Neural cell (in vitro differentiated cells): ENCODE measurements at regions not wholly inside any gene's neighbourhood (a gene's known extent, or its start where the extent isn't known, plus 50 kb on each side); places are given as distances from the start of the nearest gene placed in this dataset.

Source experiments
- EP300 ChIP-seq: fragments of 450-650 bp; conservative IDR thresholded peaks from 2 replicates; pipeline ENCODE4 v1.6.1; 2014; ENCODE audit warnings: antibody characterized with exemption, mild to moderate bottlenecking, moderate library complexity; ENCODE audit not compliant: poor library complexity, severe bottlenecking
- EZH2 ChIP-seq: fragments of 200-600, 300-800 bp; shearing (Covaris generic), sonication (generic); IDR thresholded peaks from 2 replicates; pipeline ENCODE4 v1.6.1; 2014; ENCODE audit warnings: antibody characterized with exemption, low read length, borderline replicate concordance, mild to moderate bottlenecking; ENCODE audit not compliant: insufficient read depth, poor library complexity, severe bottlenecking
- MXI1 ChIP-seq: fragments of 450-650 bp; conservative IDR thresholded peaks from 2 replicates; pipeline ENCODE4 v1.6.1; 2014; ENCODE audit warnings: antibody characterized with exemption, mild to moderate bottlenecking; ENCODE audit not compliant: poor library complexity, severe bottlenecking
- POLR2AphosphoS5 ChIP-seq: IDR thresholded peaks from 2 replicates; pipeline ENCODE4 v1.6.1; 2012
- RAD21 ChIP-seq: fragments of 450-650 bp; conservative IDR thresholded peaks from 2 replicates; pipeline ENCODE4 v1.6.1; 2014; ENCODE audit warnings: antibody characterized with exemption, mild to moderate bottlenecking, moderate library complexity
- SMC3 ChIP-seq: fragments of 450-650 bp; conservative IDR thresholded peaks from 2 replicates; pipeline ENCODE4 v1.6.1; 2014; ENCODE audit warnings: antibody characterized with exemption, mild to moderate bottlenecking, moderate library complexity; ENCODE audit not compliant: poor library complexity
- TAF1 ChIP-seq: IDR thresholded peaks from 2 replicates; pipeline ENCODE4 v1.6.1; 2012; ENCODE audit warnings: low read depth
- TF ChIP-seq, protein P1 (sequence below): fragments of 450-650 bp; IDR thresholded peaks from 2 replicates; pipeline ENCODE4 v1.5.1; 2014; ENCODE audit warnings: antibody characterized with exemption, mild to moderate bottlenecking, moderate library complexity; ENCODE audit not compliant: poor library complexity, severe bottlenecking
- TF ChIP-seq, protein P2 (sequence below): IDR thresholded peaks from 2 replicates; pipeline ENCODE4 v1.6.1; 2012; ENCODE audit warnings: borderline replicate concordance

DNA sequence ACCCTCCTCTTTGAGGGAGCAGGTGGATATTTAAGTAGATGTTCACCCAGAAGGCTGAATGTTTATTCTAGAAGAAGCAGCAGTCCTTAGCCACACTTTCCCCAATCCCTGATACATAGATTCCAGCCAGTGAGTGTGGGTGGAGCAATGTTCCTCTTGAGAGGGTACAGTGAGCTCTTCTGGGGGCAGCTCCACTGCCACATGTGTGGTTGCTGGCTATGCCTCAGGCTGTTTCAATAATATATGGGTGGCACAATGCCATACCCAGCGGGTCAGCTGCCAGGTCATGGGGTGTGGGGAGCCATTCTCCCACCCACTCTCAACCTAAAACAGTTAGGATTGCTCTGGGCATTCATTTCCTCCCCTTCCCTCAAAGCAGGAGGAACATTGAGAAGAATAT lies 61.6 kb upstream of the DAB2 start:
- TF ChIP-seq, protein P1, sequence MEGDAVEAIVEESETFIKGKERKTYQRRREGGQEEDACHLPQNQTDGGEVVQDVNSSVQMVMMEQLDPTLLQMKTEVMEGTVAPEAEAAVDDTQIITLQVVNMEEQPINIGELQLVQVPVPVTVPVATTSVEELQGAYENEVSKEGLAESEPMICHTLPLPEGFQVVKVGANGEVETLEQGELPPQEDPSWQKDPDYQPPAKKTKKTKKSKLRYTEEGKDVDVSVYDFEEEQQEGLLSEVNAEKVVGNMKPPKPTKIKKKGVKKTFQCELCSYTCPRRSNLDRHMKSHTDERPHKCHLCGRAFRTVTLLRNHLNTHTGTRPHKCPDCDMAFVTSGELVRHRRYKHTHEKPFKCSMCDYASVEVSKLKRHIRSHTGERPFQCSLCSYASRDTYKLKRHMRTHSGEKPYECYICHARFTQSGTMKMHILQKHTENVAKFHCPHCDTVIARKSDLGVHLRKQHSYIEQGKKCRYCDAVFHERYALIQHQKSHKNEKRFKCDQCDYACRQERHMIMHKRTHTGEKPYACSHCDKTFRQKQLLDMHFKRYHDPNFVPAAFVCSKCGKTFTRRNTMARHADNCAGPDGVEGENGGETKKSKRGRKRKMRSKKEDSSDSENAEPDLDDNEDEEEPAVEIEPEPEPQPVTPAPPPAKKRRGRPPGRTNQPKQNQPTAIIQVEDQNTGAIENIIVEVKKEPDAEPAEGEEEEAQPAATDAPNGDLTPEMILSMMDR = no peak
- no peak for TF ChIP-seq EZH2
- TF ChIP-seq RAD21 = no peak
- TF ChIP-seq POLR2AphosphoS5 = no peak
- no peak for TF ChIP-seq SMC3
- no peak for TF ChIP-seq TAF1
- no peak for TF ChIP-seq EP300
- TF ChIP-seq, protein P2, sequence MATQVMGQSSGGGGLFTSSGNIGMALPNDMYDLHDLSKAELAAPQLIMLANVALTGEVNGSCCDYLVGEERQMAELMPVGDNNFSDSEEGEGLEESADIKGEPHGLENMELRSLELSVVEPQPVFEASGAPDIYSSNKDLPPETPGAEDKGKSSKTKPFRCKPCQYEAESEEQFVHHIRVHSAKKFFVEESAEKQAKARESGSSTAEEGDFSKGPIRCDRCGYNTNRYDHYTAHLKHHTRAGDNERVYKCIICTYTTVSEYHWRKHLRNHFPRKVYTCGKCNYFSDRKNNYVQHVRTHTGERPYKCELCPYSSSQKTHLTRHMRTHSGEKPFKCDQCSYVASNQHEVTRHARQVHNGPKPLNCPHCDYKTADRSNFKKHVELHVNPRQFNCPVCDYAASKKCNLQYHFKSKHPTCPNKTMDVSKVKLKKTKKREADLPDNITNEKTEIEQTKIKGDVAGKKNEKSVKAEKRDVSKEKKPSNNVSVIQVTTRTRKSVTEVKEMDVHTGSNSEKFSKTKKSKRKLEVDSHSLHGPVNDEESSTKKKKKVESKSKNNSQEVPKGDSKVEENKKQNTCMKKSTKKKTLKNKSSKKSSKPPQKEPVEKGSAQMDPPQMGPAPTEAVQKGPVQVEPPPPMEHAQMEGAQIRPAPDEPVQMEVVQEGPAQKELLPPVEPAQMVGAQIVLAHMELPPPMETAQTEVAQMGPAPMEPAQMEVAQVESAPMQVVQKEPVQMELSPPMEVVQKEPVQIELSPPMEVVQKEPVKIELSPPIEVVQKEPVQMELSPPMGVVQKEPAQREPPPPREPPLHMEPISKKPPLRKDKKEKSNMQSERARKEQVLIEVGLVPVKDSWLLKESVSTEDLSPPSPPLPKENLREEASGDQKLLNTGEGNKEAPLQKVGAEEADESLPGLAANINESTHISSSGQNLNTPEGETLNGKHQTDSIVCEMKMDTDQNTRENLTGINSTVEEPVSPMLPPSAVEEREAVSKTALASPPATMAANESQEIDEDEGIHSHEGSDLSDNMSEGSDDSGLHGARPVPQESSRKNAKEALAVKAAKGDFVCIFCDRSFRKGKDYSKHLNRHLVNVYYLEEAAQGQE = no peak
- TF ChIP-seq MXI1 = no peak
